HG02763 (cell line): ENCODE measurements at regions not wholly inside any gene's neighbourhood (a gene's known extent, or its start where the extent isn't known, plus 50 kb on each side); places are given as distances from the start of the nearest gene placed in this dataset.

Experiments
- ATAC-seq: cut with Tn5 transposase; IDR thresholded peaks from one replicate; pipeline ENCODE4 v1.9.1; 2021; ENCODE audit warnings: mild to moderate bottlenecking, moderate library complexity; ENCODE audit not compliant: unreplicated experiment

DNA sequence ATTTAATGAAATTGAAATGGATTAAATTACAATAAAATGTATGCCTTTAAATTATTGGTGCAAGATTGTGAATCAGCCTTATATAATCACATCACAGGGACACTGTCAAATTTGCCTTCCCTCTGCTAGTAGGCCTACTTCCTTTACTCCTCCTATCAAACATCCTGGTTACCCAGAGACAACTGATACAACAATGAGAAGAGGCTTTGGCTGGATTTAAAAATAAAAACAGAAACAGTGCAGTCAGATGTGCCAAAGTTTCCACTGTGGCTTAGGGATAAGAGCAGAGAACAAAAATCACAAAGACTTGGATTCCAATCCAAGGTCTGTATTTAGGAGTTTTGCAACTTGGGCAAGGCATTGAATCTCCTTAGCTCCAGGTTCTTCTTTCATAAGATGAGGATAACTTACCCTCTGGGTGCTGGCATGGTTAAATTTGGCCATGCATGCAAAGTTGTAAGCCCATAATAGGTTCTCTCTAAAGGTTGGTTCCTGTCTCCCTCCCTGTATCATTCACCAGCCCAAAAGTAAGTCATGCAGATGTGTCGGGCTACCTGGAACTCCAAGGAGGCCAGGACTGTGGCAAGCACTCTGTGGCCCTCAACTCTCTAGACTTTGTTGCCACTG is 99.3 kb upstream of the LRATD1 start:
- ATAC-seq = no peak

DNA sequence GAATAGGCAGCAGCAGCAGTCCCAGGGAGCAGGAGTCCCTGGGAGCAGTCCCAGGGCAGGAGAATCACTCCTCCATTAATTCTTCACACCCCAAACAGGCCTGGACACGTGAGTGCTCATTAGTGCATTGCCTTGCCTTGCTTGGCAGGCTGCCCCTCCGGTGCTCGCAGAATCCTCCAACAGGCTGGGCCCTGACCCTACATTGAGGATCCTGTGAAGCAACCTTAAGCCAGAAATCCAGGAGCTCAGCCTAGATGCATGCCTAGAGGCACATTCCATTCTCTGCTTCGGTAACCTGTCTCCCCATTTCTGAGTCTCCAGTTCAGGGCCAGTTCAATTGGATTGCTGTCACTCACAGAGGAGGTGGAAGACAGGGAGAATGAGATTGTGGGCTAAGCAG is 97.4 kb upstream of the LRATD1 start:
- no peak for ATAC-seq

DNA sequence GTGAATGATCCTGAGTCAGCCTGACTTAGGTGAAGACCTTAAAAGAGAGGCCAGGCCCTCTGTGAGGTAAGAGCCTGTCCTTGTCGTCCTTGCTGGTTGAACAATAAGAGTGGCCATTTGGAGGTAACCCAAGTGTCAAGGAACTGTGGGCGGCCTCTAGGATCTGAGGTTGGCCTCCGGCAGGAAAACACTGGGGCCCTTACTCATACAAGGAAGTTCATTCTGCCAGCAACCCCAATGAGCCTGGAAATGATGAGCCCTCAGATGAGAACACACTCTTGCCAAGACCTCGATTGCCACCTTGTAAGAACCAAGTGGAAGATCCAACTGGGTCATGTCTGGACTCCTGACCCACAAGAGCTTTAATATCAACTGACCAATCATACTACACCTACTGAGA is 95.5 kb upstream of the LRATD1 start:
- ATAC-seq = no peak

DNA sequence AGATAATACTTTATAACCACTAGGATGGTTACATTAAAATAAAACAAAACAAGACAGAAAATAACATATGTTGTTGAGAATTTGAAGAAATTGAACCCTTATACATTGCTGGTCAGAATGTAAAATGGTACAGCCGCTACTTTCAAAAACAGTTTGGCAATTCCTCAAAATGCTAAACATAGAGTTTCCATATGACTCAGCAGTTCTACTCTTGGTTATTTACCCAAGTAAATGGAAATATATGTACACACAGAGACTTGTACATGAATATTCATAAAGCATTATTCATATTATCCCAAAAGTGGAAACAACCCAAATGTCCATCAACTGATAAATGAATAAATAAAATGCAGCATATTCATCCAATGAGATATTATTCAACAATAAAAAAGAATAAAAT is 92.5 kb upstream of the LRATD1 start:
- ATAC-seq = no peak

DNA sequence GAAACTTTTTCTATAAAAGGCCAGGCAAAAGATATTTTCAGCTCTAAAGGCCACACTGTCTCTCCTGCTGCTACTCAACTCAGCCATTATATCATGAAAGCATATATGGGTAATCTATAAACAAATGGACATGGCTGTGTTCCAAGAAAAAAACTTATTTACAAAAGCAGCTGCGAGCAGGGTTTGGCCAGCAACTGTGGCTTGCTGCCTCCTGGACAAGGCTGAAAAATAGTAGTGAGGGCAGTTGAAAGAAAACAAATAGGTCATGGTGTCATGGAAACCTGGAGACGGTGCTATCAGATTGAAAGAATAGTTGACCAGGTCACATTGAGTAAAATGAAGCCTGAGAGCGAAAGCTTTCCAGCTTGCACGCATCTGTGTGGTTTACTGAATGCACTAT is 89.2 kb upstream of the LRATD1 start:
- no peak for ATAC-seq

DNA sequence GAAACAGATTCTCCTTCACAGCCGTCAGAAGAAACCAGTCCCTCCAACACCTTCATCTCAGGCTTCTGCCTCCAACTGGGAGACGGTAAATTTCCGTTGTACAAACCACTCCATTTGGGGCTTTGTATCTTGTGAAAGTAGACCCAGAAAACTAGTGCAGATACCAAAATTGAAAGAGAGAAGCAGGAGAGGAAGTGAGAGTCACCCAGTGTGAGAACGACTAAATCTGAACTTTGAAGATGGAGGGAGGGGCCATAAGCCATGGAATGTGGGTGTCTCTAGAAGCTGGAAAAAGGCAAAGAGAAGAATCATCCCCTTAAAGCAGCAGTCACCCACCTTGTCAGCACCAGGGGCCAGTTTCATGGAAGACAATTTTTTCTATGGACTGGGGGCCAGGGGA is 88.3 kb upstream of the LRATD1 start:
- ATAC-seq = no peak

DNA sequence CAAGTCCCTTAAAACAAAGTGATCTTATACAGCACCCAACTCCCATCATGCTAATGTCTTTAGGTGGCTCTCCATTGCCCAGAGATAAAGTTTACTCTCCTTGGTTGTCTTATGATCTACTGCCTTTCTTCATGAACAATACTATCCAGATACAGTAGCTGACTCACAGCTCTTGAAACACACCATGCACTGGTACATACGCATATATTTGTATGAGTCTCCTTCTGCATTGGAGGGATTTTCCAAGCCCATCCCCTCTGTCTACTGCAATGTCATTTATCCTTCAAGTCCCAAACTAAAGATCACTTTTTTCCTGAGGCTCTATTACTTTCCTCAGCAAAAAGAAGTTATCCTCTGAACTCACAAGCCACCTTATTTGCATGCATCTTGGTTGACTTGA is 84.7 kb upstream of the LRATD1 start:
- no peak for ATAC-seq

DNA sequence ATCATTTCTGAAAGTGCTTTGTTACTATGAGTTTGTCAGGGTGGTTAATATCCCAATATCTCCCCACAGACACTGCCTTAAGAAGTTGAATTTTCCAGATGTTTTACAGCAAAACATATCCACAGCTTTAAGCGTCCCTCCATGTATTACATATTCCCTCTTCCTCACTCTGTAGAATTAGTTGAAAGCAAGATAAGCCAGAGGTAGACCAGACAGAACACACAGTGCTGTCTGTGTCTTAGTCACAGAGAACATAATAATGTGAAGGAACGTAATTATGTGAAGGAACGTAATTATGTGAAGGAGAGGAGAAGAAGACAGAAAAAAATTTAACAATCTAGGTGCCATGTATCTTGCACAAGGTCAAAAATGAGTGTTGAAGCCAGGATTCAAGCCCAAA is 81.9 kb upstream of the LRATD1 start:
- ATAC-seq = no peak

DNA sequence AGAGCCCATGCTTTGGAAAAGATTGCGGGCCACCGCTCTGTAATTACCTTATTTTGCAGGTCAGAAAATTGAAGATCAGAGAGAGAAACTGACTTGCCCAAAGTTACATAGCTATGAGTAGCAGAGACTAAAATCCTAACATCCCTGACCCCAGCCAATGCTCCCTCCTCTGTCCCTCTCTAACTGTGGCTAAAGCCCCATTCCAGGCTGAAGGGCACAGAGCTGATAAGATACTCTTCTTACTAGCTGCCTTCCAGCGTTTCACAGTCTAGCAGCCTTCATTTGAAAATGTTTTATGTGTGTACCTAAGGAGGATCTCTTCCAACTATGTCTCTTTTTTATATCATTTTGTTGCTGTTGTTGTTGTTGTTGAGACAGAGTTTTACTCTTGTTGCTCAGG is 81.4 kb upstream of the LRATD1 start:
- no peak for ATAC-seq

DNA sequence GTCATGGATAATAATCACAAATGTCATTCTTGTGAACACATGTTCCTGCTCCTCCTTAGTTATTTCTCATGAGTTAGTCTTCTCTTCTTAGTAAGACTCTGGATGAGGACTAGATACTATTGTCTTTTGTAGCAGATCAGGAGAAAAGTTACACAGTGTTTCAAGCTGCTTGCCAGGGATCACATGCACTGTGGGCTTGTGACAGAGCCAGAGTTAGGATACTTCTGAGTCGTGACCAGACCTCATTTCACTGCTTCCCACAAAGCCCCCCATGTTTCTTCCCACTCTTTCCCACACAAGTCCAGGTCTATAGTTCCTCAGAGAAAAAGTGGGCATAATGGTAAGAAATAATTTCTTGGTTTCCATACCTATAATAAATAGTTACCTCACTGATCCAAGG is 80.2 kb upstream of the LRATD1 start:
- ATAC-seq = no peak

DNA sequence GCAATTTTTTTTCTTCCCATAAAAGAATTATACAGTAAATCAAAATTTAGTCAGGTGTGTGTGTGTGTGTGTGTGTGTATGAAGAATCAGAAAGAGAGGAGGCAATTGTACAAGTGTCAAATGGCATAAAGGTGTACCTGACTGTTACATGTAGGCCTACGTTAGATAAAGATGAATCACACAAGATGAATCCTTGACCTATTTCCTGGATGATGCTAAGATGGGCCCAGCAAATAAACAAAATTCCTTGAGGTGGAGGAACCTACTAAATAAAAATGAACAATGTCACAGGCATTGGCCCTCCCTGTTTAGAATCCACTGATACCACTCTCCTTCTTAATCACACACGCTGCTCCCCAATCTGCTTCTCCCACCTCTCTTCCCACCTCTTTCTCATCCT is 79.7 kb upstream of the LRATD1 start:
- no peak for ATAC-seq

DNA sequence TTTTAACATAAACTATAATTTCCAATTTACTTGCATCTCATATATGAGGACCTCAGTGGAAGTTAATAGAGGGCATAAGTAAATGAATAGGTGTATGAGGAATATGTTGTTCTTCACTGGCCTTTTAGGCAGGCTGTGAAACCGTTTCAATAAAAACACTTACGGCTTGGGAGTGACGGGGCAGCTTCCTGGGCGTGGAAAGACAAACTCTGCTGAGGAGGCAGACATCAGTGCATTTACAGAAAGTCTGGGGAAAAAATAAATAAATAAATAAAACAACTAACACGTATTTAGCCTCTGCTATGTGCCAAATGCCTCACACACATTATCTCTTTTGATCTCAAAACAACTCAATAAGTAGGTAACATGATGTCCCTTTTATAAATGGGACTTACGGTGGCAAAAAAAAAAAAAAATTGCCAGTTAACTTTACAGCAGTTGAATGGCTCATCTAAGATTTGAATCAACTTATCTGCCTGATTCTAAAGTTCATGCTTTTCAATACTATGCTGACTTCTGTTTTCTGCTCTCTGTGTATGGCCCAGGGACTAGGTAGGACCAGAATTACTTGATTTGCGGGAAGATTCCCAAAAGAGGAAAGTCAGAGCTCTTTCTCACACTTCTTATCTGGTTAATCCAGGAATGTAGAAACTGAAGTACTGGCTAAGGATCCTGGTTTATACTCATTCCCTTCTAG is 77.5 kb upstream of the LRATD1 start:
- no peak for ATAC-seq

DNA sequence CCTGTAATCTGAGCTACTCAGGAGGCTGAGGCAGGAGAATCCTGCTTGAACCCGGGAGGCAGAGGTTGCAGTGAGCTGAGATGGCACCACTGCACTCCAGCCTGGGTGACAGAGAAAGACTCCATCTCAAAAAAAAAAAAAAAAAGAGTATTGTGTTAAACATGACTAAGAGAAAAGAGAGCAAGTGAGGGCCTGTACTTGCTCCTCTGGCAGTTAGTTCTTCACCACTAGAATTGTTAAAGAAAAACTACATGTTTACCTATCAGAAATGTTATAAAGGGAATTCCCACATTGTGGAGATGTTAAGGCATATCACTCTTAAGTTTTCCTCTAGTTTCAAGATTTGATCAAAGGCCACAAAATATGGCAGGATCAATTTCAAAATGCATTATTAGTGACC is 75.4 kb upstream of the LRATD1 start:
- ATAC-seq = no peak

DNA sequence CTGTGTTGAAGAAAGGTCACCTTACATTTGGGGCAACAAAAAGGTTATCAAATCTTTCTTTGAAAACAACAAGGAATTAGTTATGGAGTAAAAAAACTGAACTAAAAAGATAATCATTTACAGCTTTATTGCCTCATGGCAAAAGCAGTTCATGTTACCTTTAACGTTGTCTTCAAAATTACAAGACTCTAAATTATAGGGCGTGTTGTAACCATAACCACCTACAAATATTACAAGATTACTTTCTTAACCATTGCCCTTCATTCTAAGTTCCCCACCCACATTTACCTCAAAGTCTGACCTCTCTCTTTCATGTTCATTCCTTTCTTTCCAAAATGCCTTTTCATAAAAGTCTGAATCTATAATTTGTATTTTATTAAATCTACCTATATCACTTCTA is 74.6 kb upstream of the LRATD1 start:
- no peak for ATAC-seq

DNA sequence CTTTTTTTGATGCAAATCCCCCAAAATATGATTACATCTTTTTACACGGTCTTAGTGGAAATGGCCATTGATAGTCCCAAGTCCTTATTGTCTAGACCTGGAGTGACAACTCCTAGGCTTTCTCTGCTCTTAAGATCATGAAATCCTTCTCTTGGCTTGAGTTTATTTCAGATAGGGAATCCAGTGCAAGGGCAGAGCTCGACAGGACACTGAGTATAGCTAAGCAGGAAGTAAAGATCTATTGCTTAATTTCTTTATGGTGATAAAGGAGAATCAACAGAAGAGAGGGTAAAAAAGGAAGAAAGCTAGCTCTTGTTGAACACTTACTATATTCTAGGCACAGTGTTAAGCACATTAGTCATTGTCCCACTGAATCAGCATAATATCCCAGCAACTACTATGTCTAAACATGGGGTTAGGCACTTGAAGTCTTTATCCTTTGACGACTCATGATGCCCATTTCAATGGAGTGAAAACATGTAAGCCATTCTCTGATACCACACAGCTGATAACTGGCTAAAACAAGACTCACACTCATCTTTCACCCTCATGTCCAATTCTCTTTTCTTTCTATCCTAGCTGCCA is 74.1 kb upstream of the LRATD1 start:
- ATAC-seq = no peak

DNA sequence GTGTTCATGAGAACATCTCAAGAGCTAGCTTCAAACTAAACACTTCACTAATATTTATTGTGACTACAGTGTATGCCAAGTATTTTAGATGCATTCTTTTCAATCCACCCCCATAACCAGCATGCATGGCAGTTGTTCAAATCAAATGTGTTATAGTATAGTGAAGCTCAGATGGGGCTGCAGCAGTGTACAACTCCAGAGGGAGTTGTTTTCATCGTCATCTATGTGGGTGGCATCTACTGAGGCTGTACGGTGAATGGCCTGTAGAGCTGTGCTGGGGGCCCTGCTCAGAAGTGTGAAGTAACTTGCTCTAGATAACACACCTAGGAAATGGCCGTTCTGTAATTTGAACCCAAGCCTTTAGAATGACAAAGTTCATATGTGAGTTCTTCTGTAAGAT is 71.8 kb upstream of the LRATD1 start:
- no peak for ATAC-seq

DNA sequence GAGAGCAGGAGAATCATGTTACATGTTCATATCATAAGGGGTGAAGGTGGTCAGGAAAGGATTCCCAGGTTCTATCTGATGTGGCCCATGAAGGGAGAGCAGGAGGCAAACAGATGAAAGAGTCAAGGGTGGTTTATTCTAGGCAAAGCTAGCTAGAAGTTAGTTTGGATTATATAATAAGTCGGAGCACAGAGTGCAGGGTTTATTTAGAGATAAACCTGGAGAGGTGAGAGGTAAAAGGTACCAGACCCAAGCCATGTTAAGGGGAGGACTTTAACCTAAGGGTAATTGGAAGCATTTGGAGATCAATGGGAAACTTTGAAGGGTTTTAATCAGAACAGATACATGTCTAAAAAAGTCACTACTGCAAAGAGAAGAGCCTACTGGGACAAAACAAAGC is 69.2 kb upstream of the LRATD1 start:
- ATAC-seq = no peak

DNA sequence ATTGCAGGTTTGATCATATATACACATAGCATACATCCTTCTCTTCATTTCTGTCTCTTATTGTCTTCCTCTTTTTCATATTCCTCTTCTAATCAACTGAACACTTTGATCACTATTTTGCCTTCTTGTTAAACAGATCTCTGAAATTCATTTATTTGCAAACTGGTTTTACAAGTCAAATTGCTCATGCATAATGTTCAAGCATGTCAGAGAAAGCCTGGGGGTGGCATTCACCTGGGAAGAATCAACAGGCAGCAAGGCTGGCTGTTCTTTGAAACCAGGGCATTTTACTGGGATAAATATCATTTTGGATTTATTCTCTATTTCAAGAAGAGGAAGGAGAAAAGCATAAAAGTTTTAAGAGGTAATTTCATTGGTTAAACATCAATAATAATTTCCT is 66.9 kb upstream of the LRATD1 start:
- no peak for ATAC-seq

DNA sequence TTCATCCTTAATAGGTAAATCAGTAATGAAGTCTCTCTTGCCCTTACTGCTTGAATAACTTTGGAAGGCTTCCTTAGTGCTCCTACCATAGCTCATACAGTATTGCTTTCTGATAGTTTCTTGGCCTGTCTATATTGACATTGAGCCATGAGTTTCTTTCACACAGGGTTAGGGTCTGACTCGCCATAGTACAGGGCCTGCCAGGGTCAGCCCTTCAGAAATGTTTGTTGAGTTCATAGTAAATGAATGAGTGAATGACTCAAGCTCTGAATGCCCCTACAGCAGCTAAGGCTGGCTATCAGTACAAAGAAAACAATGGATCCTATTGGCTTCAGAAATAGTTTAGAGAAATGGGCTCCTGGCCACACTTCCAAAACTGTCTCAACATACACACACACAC is 65.0 kb upstream of the LRATD1 start:
- ATAC-seq = no peak

DNA sequence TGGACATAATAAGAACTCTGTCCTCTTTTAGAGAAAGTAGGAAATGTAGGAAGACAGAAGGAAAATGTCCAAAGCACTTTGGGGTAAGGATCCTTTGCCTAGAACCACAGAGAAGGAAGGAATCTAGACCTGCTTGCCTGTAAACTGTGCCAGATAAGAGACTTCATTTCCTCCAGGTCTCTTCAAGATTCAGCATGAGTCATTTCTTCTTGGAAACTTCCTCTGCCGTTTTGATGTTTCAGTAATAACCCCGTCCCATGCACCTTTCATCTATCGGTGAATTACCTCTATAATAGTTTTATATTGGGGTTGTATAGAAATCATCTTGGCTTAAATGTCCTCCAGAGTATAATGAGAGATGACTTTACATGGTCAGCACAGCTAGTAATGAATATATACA is 63.2 kb upstream of the LRATD1 start:
- ATAC-seq = no peak

DNA sequence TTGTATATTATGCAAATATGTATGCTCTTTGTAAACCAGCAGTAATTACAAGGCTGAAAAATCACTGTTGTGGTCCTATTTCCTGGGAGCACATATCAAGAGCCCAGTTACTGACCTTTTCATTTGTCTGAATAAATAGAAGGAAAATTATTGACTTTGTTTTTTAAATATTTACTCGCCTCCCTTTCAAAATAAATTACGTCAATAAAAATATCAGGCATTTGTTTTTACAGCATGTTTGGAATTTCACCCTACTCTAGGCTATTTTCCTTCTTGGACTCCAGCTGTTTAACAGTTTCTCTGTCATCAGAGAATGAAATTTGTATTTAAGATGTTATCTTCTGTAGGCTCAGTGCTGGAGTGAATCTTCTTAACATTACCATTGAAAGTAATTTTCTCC is 59.9 kb upstream of the LRATD1 start:
- ATAC-seq = no peak

DNA sequence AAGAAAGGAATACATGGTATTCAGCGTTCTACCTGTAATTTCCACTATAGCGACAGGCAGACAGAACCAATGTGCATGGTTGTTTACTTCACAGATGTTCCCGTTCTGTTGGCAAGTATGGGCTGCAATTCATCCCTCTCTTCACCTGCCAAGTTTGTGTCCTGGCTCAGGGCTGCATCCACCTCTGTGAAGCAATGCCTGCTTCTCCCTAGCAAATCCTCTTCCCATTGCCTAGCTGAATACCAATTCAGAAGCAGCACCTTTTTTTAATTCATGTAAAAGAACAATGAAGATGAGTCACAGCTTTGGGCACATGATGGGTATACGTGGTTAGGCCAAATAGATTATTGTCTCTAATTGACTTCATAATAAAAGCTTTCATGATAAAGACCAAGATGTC is 54.7 kb upstream of the LRATD1 start:
- ATAC-seq = no peak
